Activated T-helper 2 cell treated with anti-CD3 and anti-CD28 coated beads, Interferon-gamma antibody, Interleukin-2, Interleukin-4, amounts not matched to agents 10 μg/mL and 5 μg/mL and 100 μg/mL, durations not matched to agents 14 hours and 24 hours and 36 hours (primary cell): ENCODE measurements at regions not wholly inside any gene's neighbourhood (a gene's known extent, or its start where the extent isn't known, plus 50 kb on each side); places are given as distances from the start of the nearest gene placed in this dataset.

Source experiments
- DNase-seq: peaks from one replicate; pipeline ENCODE4 v3.0.0; 2021; ENCODE audit warnings: low spot score
- H3K27ac Mint-ChIP-seq: one replicate; pipeline ENCODE4 v1.8.0; 2021; ENCODE audit warnings: mixed read lengths
- H3K27me3 Mint-ChIP-seq: one replicate; pipeline ENCODE4 v1.8.0; 2021; ENCODE audit warnings: low read depth, mixed read lengths
- H3K36me3 Mint-ChIP-seq: one replicate; pipeline ENCODE4 v1.8.0; 2021; ENCODE audit warnings: low read depth, mixed read lengths
- H3K4me1 Mint-ChIP-seq: one replicate; pipeline ENCODE4 v1.8.0; 2021; ENCODE audit warnings: low read depth, mixed read lengths
- H3K4me3 Mint-ChIP-seq: one replicate; pipeline ENCODE4 v1.8.0; 2021; ENCODE audit warnings: low read depth, mild to moderate bottlenecking, moderate library complexity, mixed read lengths
- H3K9me3 Mint-ChIP-seq: one replicate; pipeline ENCODE4 v1.8.0; 2021; ENCODE audit warnings: mixed read lengths
- intact Hi-C: fragments of 100-400 bp; cut with micrococcal nuclease; formaldehyde crosslinking; loops from one replicate; pipeline ENCODE4 v1.15.1; 2023

DNA sequence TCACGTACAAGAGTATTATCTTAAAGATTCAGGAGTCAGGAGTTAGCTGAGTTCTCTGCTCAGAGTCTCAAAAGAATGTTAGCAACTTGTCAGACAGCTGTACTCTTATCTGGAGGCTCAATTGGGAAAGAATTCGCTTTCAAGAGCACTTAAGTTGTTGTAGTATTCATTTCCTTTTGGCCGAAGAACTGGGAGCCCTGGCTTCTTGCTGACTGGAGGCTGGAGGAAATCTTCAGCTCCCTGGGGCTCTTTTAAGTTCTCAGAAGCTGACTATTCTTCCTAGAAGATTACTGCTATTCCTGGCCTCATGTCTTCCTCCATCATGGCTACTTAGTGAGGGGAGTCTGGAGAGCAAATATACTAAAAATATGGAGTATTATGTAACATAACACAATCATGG is 587.2 kb downstream of the EPHA5 start:
- H3K4me3 Mint-ChIP-seq: no peak overlapping the region
- H3K4me1 Mint-ChIP-seq: no peaks in the 10 kb centered on the region
- no peaks in the 10 kb centered on the region for H3K27me3 Mint-ChIP-seq
- peaks cover 20% of the 10 kb centered on the region for H3K9me3 Mint-ChIP-seq
- intact Hi-C loops: no loop called here
- DNase-seq: no peak
- no peak overlapping the region for H3K27ac Mint-ChIP-seq
- H3K36me3 Mint-ChIP-seq: no peaks in the 10 kb centered on the region

DNA sequence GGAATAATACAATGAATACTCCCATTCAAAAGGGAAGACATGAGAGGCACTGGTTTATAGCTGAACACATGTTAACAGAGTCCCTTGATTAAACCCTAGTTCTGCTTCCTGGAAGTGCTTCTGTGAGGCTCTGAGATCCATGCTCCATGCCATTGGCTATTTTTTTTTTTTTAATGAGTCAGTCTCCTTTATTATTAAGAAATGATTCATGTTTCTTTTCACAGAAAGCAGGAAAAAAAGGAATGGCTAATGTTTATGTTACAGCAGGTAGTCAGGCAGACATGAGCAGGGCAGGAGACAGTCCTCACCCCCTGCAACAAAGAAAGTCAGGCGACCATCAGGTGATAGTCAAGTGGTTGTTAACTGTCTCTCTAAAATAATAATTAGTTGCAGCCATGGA is 598.7 kb downstream of the EPHA5 start:
- Mint-ChIP-seq H3K27ac (no peak overlapping the region), H3K9me3 (peaks cover 5% of the 10 kb centered on the region), H3K36me3 (no peaks in the 10 kb centered on the region), H3K4me3 (no peak overlapping the region), H3K4me1 (no peaks in the 10 kb centered on the region), H3K27me3 (no peaks in the 10 kb centered on the region)
- no peak for DNase-seq
- intact Hi-C loops: no loop called here

DNA sequence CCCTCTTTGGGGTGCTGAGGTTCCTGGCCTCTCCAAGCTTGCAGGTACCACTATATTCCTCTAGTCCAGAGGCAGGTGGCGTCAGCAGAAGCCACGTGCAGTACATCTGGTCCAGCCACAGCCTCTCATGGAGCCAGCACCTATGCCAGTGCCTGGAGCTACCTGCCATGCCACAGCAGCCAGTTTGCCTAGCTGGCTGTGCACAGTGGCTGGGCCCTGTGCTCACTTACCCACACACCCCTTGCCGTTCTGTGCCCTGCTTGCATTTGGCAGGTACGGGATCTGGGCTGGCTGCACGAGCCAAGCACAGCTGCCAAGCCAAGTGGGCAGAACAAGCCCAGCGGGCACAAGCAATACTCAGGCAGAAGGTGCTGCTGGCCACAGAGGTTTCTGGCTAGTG is 601.1 kb downstream of the EPHA5 start:
- intact Hi-C loops: no loop called here
- H3K4me3 Mint-ChIP-seq: no peak overlapping the region
- no peaks in the 10 kb centered on the region for H3K4me1 Mint-ChIP-seq
- H3K36me3 Mint-ChIP-seq: no peaks in the 10 kb centered on the region
- DNase-seq: no peak
- peaks cover 5% of the 10 kb centered on the region for H3K9me3 Mint-ChIP-seq
- H3K27me3 Mint-ChIP-seq: no peaks in the 10 kb centered on the region
- H3K27ac Mint-ChIP-seq: no peak overlapping the region

DNA sequence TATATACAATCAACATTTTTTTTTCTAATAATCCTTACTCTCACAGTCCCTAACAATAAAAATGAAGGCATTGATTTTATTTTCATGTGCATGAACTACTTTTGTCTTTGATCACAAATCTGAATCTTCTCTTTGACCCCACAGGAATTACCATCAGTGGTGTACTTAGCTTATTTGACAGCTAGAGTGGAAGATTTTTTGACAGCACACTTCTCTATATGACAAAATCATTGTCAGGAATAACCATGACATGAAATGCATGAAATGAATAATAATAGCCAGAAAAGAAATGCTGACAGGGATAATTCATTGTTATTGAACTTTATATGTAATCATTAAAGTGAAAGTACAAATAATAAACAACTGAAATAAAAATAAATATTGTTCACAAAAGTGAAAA is 604.2 kb downstream of the EPHA5 start:
- intact Hi-C loops: no loop called here
- no peaks in the 10 kb centered on the region for H3K27me3 Mint-ChIP-seq
- DNase-seq: no peak

DNA sequence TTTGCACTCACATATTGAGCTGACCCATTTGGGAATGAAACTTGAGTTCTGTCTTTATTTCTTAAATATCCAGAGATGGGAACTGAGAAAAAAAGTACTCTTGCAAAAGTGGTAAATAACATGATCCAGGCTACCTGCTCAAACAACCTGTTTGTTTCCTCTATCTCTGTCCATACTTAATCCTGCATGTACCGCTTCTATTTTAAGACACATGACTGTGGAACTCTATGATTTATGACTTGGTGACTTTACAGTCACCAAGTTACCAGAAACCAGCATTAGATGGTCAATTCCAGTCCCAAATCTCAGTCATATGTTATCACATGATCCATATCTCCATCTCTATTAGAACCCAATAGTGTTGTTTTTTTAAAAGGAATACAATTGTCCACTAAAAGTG is 606.7 kb downstream of the EPHA5 start:
- DNase-seq: no peak
- intact Hi-C loops: no loop called here
- Mint-ChIP-seq H3K4me3 (no peak overlapping the region), H3K9me3 (peaks cover 10% of the 10 kb centered on the region), H3K36me3 (no peaks in the 10 kb centered on the region), H3K27ac (no peak overlapping the region), H3K27me3 (no peaks in the 10 kb centered on the region), H3K4me1 (no peaks in the 10 kb centered on the region)

More for the DNA sequence above, 604.2 kb downstream of the EPHA5 start:
- Mint-ChIP-seq H3K9me3 (peaks cover 10% of the 10 kb centered on the region), H3K4me1 (no peaks in the 10 kb centered on the region), H3K36me3 (no peaks in the 10 kb centered on the region), H3K27ac (no peak overlapping the region), H3K4me3 (no peak overlapping the region)

DNA sequence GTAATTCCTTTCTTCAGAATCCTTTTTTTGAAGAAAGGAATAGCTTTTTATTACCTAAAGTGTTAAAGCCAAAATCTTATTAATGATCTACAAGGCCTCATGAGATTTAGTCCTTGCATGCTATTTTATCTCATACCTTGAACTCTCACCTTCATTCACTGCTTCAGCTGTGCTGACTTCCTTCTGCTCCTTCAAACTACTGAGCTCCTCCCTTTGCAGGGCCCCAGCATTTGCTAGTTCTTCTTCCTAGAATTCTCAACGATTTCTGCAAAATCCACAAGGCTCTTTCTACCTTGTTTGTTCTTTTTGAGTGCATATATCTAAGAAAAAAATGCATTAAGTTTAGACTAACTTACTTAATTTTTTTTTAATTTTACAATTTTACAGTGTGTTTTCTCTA is 619.5 kb downstream of the EPHA5 start:
- intact Hi-C loops: no loop called here
- Mint-ChIP-seq H3K9me3 (no peaks in the 10 kb centered on the region), H3K27me3 (no peaks in the 10 kb centered on the region), H3K4me1 (no peaks in the 10 kb centered on the region), H3K36me3 (no peaks in the 10 kb centered on the region), H3K4me3 (no peak overlapping the region), H3K27ac (no peak overlapping the region)
- DNase-seq: no peak

DNA sequence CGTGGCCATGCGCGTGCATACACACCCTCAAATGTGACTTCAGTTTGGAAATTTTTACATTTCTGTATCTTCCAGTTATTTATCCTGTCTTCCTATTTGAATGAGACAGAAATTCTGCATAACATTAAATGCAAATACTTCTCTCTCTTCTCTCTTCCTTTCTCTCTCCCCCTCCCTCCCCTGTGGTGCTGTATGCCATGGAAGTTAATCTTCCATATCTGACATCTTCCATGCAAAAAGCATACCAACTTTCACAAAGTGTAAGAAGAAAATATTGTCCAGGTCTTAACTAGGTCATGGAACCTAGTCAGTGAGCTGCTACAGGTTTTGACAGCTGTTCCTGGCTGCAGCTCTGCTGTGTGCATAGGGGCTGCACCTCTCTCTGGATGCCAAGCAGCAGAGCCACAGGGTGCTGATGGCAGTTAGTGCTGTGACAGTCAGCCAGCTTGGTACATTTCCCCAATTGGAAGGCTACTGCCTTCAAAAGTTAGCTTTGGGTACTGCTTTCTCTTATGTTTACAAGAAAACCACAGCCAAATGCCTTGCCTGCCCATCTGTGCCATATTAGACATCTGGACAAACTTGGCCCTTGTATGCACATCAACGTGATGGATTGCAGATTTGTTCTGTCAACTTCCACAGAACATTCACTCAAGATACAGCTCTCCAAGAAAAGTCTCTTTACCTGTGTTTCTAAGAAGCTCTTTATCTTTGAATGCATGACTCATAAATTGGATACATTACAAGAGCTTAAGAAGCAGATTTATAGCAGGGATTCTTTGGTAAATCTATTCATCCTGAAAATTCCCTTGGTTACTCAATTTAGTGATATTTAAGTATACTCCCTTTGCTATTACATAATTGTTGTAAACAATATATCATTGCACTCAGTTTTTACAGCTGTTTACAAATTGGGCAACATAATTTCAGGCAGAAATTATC is 623.8 kb downstream of the EPHA5 start:
- H3K27ac Mint-ChIP-seq: no peak overlapping the region
- DNase-seq: no peak
- intact Hi-C loops: no loop called here
- no peaks in the 10 kb centered on the region for H3K4me1 Mint-ChIP-seq
- no peaks in the 10 kb centered on the region for H3K36me3 Mint-ChIP-seq
- no peaks in the 10 kb centered on the region for H3K9me3 Mint-ChIP-seq
- H3K4me3 Mint-ChIP-seq: no peak overlapping the region
- no peaks in the 10 kb centered on the region for H3K27me3 Mint-ChIP-seq

DNA sequence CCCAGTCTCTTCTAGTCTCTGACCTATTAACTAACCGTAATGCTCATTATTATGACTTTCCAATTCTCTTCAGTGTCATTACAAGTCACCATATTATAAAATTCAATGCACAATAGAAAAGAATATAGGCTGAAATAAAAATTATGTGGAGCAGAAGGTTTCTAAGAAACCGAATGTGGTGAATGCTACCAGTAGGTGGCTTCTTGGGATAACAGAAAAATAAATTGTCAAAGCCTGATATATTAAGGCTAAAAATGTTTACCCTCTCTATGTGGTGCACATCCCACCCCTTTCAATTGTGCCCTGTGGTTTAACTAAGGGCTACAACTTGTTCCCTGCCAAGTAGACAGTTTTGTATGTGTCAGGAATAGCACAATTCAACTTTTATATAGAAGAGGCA is 624.6 kb upstream of the TECRL start:
- intact Hi-C loops: no loop called here
- H3K36me3 Mint-ChIP-seq: no peaks in the 10 kb centered on the region
- H3K27ac Mint-ChIP-seq: no peak overlapping the region
- no peaks in the 10 kb centered on the region for H3K9me3 Mint-ChIP-seq
- no peaks in the 10 kb centered on the region for H3K27me3 Mint-ChIP-seq
- no peaks in the 10 kb centered on the region for H3K4me1 Mint-ChIP-seq
- no peak for DNase-seq
- H3K4me3 Mint-ChIP-seq: no peak overlapping the region

DNA sequence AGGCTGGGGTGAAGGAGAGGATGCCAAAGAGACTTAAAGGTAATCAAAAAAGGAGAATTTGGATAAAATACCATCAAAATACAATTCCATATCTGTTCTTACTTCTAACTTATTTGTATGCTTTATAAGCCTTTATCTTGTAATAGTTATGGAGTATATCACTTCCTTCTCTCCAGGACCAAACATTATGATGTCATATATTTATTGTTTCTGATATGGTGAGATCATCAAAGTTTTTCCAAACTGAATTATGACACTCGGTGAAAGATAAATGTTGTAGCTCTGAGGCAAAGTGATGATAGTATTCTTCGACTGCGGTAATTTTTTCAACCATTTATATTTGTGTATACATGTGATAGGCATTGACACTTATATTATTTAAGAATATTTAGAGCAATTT is 619.3 kb upstream of the TECRL start:
- intact Hi-C loops: no loop called here
- Mint-ChIP-seq H3K36me3 (no peaks in the 10 kb centered on the region), H3K9me3 (peaks cover 20% of the 10 kb centered on the region), H3K4me1 (no peaks in the 10 kb centered on the region), H3K27me3 (no peaks in the 10 kb centered on the region), H3K4me3 (no peak overlapping the region), H3K27ac (no peak overlapping the region)
- no peak for DNase-seq

DNA sequence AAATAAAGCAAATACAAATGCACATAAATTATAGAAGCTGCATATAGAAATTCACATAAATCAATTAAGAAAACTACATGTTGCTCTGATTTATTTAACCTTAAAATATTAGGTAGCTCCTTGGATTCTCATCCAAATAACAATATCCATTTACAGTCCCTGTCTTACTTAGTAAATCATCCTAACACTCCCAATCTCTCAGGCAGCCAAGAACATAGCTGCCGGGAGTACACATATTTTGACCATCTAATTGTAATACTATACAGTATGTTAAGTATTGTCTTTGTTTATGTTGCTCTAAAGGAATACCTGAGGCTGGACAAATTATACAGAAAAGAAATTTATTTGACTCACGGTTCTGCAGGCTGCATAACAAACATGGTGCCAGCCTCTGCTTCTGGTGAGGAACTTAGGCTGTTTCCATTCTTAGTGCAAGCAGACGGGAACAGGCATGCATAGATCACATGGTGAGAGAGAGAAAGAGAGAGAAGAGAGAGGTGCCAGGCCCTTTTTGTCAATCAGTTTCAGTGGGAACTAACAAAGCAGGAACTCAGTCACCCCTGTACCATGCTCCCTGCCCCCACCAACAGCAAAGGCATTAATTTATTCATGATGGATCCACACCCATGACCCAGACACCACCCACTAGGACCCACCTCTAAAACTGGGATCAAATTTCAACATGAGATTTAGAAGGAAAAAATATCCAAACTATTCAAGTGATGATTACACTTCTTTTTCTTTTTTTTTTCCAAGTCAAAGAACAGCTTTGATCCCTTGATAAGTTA is 614.8 kb upstream of the TECRL start:
- no peaks in the 10 kb centered on the region for H3K4me1 Mint-ChIP-seq
- H3K27ac Mint-ChIP-seq: no peak overlapping the region

DNA sequence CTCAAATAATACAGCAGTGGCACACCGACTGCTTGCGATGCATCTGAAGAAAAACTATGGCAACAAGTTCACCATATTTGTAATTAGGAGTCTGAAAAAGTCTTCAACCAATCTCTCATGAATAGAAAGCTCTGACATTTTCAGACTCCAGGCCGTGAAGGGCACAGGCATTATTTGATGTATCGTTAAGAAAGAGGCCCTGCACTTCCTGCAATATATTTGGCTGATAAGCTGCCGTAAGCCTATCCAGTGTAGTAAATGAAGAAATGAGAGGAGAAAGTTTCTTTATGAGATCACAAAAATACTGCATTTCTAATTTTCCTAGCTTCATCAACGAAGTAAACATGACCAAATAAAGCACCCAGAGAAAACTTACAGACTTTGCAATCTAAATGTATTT is 613.8 kb upstream of the TECRL start:
- intact Hi-C loops: no loop called here
- no peak for DNase-seq
- Mint-ChIP-seq H3K4me1 (no peaks in the 10 kb centered on the region), H3K27ac (no peak overlapping the region), H3K36me3 (no peaks in the 10 kb centered on the region), H3K9me3 (peaks cover 13% of the 10 kb centered on the region), H3K27me3 (no peaks in the 10 kb centered on the region), H3K4me3 (no peak overlapping the region)

More for the DNA sequence above, 614.8 kb upstream of the TECRL start:
- DNase-seq: no peak
- intact Hi-C loops: no loop called here
- peaks cover 20% of the 10 kb centered on the region for H3K9me3 Mint-ChIP-seq
- no peak overlapping the region for H3K4me3 Mint-ChIP-seq
- H3K36me3 Mint-ChIP-seq: no peaks in the 10 kb centered on the region
- no peaks in the 10 kb centered on the region for H3K27me3 Mint-ChIP-seq

DNA sequence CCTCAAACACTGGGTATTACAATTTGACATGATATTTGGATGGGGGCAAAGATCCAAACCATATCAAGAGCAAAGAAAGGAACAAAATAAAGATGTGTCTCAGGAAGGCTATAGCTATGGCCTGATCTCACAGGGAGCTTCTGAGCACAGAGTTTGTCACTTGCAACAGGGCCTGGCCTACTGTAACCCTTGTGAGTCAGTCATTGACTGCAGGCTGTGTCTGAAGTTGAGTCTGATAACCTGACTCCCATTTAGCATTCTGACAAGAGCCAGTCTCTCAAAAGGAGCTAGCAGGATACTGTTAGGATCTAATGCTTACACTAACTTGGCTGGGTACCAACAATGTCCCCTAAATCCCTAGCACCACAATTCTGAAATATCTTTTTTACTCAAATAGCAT is 612.5 kb upstream of the TECRL start:
- H3K36me3 Mint-ChIP-seq: no peaks in the 10 kb centered on the region
- no peak overlapping the region for H3K4me3 Mint-ChIP-seq
- H3K27ac Mint-ChIP-seq: no peak overlapping the region
- H3K9me3 Mint-ChIP-seq: peaks cover 10% of the 10 kb centered on the region
- no peak for DNase-seq
- H3K4me1 Mint-ChIP-seq: no peaks in the 10 kb centered on the region
- intact Hi-C loops: no loop called here
- no peaks in the 10 kb centered on the region for H3K27me3 Mint-ChIP-seq

DNA sequence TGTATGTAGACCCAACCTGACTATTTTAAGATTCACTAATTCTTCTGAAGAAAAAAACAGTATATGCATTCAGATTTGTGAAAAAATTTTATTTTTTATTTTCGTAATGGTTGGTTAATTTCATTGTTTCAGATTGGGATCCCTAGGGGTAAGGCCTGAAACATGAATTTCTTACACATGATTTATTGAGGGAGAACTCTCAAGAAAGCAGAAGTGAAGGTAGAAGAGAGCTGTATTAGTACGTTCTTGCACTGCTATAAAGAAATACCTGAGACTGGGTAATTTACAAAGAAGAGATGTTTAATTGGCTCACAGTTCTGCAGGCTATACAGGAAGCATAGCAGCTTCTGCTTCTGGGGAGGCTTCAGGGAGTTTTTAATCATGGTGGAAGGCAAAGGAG is 611.9 kb upstream of the TECRL start:
- Mint-ChIP-seq H3K4me1 (no peaks in the 10 kb centered on the region), H3K4me3 (no peak overlapping the region), H3K27me3 (no peaks in the 10 kb centered on the region), H3K9me3 (peaks cover 10% of the 10 kb centered on the region), H3K27ac (no peak overlapping the region), H3K36me3 (no peaks in the 10 kb centered on the region)
- DNase-seq: no peak
- intact Hi-C loops: no loop called here
